Transverse colon (tissue), 3 donors: ENCODE measurements at regions not wholly inside any gene's neighbourhood (a gene's known extent, or its start where the extent isn't known, plus 50 kb on each side); places are given as distances from the start of the nearest gene placed in this dataset.

Source experiments
- CTCF ChIP-seq, 5 experiments: fragments of 200-600 bp in 3 of 5; fragments of 450-650 bp in 2 of 5; sonication (generic) in 3 of 5; IDR thresholded peaks; 1 replicate in 2 of 5; 2 replicates in 3 of 5; pipeline ENCODE4 v1.5.1; 2016 to 2017; ENCODE audit warnings: antibody characterized with exemption in 5 of 5, inconsistent platforms in 3 of 5, mild to moderate bottlenecking in 2 of 5, moderate library complexity in 1 of 5
- POLR2A ChIP-seq: fragments of 450-650 bp; IDR thresholded peaks from one replicate; pipeline ENCODE4 v1.6.1; 2016; ENCODE audit warnings: antibody characterized with exemption, mild to moderate bottlenecking, moderate library complexity

GRCh38 chr6:158920311-158920905 is 79.6 kb downstream of the RSPH3 start:
- TF ChIP-seq POLR2A (no peak), CTCF (IDR thresholded peaks at IDR 0.05) (no peak)
